CD4-positive, alpha-beta T cell treated with Interleukin-17A for 1 hour (primary cell): ENCODE measurements at regions not wholly inside any gene's neighbourhood (a gene's known extent, or its start where the extent isn't known, plus 50 kb on each side); places are given as distances from the start of the nearest gene placed in this dataset.
"Not testable (repeated sequence)": the region's sequence is repeated elsewhere in the genome, so short reads cannot be mapped to it uniquely, and the experiment has no call there.

Source experiments
- DNase-seq: peaks from one replicate; pipeline ENCODE4 v3.0.0-alpha.2; 2020

DNA sequence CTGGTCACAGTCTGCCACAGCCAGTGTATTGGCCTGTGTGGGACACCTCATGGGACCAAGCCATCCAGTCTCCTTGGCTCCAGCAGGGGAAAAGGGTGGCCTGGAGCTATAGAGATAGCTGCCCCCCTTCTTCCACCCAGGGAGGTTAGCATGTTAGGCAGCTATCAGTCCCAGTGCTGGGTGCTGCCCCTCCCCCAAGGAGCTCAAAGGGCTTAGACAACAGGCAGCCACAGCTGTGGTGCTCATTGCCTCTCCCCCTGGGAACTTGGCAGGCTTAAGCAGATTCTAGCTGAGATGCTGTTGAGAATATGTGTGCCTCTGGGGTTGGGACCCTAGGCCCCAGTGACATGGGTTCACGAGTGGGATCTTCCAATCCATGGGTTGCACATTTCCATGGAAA lies 226.0 kb upstream of the PTGER4 start:
- no peak for DNase-seq

DNA sequence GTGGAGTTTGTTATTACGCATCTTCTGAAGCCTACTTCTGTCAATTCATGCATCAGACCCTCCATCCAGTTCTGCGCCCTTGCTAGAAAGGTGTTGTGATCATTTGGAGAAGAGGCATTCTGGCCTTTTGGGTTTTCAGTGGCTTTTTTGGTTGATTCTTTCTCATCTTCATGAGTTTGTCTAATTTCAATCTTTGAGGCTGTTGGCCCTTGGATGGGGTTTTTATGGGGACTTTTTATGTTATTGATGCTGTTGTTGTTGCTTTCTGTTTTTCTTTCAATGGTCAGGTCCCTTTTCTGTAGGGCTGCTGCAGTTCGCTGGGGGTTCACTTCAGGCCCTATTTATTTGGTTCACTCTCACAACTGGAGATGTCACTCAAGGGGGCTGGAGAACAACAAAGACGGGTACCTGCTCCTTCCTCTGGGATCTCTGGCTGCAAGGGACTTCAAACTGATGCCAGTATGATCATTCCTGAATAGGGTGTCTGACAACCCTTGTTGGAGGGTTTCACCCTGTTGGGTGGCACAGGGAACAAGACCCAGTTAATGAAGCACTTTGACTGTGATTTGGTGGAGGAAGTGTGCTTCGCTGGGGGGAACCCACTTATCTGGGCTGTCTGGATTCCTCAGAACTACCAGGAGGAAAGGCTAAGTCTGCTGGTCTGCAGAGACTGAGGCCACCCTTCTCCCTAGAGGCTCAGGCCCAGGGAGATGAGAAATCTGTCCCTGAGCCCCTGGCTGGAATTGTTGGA lies 226.7 kb upstream of the PTGER4 start:
- no peak for DNase-seq

DNA sequence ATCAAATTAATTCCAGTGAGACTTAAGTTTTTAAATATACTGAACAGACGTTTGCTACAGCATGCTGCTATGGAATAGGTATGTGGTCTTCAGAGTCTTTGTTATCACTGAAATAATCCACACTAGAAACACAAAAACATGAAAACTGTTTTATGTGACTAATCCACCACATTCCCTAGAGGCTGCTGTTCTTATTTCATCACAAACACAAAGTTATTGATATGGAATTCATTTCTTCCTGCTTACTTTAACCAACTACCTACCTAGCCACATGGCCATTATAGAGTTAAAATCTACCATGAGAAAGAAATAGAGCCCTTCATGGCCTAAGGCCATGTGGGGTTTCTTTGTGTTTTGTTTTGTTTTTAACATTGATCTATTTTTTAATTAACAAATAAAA lies 232.3 kb upstream of the PTGER4 start:
- DNase-seq = no peak

DNA sequence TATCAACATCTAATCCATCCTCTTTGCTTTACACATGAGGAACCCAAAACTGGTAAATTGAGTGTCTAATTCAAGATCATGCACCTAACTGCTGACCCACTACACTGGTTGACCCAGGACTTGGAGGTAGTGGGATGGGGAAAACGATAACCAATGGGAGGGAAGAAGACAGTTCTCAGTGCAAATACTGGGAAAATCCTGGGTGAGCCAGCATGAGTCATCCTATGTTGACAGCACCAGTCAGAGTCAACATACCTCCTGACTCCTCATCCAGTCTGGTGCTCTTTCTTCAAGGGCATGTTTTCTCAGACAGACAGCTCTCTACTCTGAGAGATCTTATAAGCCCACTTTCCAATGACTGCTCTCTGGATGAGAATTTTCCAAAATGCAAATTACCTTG lies 232.8 kb upstream of the PTGER4 start:
- DNase-seq = no peak

DNA sequence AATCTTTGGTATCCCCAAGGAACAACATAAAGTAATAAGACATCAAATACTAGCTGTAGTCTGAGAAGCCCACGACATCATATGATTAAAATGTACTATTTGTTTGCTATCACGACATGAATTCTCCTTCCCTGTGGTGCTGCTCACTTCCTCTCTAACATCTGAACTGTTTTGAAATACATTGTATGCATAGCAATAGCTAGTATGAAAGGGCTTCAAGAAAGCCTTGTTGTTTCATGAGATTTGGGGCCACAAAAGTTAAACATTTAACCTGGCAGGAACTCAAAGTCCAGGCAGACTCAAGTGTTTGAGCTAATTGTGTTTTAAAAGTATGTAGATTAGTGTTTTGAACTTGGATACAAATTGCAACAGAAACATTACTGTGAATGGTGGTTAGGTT lies 237.4 kb upstream of the PTGER4 start:
- DNase-seq = peak; percentile 30

DNA sequence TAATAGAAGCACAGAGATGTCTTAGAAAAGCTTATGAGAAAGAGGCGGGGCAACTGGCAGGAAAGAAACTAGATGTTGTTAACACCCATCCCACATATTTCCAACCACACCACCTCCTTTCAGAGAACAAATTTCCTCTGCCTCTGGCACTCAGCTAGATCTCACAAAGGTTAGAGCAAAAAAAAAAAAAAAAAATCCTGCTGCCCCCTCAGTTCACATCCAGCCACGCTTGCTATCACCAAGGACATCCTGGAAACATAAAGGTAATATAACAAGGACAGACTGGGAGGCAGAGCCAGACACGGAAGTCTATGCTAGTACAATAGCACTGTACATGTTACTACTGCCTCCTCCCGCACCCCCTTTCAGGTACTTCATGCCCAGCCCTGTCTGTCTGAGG lies 238.0 kb upstream of the PTGER4 start:
- peak; percentile 59 for DNase-seq

DNA sequence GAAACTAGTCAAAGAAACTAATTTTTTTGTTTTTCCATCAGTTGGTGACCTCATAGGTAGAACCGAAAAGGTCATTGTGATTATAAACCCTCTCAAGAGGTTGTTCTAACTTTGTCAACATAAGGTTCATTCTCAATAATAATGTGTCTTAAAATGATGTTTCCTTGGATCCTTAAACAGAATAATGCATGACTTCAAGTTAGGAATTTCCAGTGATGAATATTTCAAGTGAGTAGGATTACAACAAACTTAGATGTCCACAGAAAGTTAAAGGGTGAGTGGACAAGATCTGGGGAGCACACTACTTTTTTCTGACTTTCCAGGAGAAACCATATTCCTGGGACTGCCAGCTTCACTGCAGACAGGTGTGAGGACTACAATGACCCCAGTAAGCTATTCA lies 239.0 kb upstream of the PTGER4 start:
- no peak for DNase-seq

DNA sequence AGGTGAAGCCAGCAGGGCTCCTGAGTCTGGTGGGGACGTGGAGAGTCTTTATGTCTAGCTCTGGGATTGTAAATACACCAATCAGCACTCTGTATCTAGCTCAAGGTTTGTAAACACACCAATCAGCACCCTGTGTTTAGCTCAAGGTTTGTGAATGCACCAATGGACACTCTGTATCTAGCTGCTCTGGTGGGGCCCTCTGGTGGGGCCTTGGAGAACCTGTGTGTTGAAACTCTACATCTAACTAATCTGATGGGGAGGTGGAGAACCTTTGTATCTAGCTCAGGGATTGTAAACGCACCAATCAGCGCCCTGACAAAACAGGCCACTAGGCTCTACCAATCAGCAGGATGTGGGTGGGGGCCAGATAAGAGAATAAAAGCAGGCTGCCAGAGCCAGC lies 240.6 kb upstream of the PTGER4 start:
- DNase-seq = peak; percentile 49

DNA sequence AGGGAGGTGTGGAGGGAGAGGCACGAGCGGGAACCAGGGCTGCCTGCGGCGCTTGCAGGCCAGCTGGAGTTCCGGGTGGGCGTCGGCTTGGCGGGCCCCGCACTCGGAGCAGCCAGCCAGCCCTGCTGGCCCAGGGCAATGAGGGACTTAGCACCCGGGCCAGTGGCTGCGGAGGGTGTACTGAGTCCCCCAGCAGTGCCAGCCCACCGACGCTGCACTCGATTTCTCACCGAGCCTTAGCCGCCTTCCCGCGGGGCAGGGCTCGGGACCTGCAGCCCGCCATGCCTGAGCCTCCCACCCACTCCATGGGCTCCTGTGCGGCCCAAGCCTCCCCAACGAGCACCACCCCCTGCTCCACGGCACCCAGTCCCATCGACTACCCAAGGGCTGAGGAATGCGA lies 241.1 kb upstream of the PTGER4 start:
- DNase-seq = not testable (repeated sequence)

DNA sequence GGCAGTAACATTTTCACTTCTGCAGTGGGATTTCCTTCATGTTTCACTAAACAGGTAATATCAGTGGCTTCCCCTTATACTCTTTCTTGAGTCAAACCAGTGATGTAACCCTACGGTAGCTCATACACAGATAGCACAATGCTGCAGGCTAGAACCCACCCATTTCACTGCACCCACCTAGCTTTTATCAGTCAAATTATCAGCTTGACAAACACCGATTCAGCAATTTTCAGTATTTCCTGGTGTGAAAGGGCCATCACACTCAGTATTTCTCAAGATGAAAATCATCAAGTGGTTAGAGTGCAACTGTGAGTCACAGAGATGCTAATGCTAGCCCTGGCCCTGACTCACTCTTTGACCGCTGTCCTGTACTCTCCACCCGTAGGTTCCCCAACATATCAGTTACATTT lies 242.3 kb upstream of the PTGER4 start:
- peak; percentile 63 for DNase-seq

DNA sequence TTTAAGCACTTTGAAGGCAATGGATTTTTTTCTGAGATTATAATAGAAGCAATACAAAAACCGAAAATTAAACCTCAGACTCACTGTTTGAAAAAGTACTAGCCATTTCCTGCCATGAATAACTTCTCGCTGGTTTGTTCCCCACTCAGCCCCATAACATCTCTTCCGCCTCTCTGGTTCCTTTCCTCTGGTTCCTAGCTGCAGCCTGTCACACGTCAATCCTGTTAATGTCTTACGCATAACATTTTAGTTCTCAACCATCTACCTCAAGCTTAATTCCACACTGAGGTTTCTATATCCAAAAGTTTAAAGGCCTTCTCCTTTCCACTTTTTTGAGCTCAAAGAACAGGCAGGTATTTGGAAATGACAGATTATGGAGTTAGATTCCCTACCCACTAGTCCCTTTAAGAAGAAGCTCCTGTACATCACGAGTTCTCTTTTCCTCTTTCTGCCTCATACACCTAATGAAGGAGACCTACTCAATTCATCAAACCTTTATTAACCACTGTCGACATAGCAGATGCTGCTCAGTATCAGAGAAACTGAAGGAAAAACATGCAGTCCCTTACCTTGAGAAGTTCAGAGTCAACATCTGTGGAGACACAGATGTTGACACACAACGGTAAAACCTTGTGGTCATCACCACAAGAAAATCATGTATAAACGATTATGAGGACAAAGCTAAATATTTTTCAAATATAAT lies 243.0 kb upstream of the PTGER4 start:
- peak; percentile 70 for DNase-seq

DNA sequence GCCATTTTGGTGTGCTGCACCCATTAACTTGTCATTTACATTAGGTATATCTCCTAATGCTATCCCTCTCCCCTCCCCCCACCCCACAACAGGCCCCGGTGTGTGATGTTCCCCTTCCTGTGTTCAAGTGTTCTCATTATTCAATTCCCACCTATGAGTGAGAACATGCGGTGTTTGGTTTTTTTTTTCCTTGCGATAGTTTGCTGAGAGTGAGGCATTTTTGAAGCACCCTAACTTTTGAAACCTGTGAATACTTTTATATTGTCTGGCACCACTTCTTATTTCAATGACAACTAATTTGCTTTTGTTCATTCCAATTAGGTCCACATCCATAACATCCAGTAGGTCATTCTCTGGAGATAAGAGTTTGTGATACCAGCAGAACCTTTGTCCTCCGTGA lies 244.0 kb upstream of the PTGER4 start:
- DNase-seq = not testable (repeated sequence)

DNA sequence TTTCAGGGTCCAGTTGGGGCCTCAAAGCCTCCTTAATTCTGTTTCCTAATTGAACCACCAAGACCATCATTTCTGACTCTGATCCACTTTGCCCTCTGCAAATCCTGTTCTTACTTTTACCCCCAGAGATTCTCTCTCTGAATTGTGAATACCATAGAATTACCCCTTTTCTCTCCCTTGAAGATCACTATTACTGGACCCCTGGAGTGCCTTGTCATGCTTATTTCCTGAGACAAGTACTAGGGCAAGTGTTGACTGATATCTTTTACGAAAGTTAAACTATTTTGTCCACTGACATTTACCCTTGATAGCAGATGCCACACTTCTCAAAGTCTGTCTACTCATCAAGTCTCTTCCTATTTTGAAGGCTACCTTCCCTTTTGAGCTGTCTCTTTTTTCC lies 246.9 kb upstream of the PTGER4 start:
- DNase-seq = no peak

DNA sequence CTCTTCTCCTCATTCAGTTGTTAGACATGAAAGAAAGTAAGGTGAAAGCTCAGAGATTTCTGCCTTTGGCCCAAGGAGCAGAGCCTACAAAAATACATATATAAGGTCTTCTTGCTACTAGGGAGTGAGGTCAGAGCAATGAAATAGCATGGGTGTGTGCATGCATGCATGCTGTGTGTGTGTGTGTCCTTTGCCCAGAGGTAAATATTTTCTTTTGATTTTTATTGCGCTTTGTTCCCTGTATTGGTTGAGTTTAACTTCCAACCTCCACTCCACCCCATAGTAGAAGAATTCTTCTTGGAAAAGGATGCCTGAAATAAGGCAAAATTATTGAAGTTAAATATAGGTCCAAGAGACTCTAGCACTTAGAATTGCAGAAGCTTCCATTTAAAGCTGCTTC lies 248.0 kb upstream of the PTGER4 start:
- DNase-seq = no peak

DNA sequence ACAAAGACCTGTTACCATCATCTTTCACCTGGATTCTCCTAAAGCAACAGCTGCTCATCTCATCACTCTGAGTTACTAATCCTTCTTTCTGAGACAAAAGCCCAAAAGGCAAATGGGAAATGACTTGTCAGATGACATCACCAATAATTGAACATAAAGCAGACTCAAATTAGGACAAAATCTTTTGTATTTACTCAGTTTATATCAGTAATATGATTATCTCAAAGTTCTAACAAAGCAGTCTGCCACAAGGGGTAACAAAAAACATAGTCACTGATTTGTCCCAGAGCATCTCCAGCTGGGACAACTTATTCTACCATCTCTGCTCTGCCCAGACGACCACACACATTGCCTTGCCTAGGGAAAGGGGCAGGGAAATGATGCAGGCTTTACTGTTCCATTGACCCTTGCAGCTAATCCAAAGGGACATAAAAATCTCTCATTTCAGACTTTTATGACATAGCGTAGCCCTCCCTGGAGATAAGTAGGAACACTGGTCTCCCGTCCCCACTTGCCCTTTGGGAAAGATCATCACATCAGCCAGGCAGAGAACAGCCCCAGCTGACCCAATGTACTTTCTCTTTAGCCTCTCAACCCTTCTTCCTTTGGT lies 249.5 kb upstream of the PTGER4 start:
- DNase-seq = no peak

DNA sequence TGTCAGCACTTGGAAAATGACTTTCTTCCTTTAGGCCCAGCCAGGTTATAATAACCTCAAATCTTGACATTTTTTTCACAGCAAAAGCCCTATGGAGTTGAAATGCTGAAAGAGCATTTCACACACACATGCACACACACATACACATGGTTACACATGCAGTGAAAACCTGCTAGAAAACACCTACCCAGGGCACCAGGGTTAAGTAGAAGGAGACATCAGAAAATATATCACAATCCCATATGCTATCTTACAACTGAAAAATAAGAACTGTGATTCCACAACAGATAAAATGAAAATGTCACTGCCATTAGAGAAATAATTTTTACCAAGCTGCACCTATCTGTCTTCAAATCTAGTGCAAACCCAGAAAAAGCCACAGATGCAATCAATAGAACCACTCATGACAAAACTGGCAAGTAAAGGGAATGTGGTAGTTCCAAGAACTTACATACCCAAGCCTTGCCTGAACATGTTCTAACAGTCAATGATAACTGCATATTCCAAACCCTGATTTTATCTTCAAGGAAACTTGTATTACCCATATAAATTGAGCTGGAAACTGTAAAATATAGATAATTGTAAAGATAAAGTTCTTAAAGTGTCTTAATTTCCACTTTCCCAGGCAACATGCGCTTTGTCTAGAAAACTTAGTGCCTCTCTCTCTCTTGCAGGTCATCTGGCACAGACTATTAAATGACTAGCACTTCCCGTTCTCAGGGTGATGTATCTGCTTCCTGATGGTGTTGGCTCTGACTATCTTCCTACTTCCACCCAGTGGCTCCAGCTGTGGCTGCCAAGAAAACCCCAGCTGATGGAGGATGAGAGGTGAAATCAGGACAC lies 250.2 kb upstream of the PTGER4 start:
- peak; percentile 46 for DNase-seq

DNA sequence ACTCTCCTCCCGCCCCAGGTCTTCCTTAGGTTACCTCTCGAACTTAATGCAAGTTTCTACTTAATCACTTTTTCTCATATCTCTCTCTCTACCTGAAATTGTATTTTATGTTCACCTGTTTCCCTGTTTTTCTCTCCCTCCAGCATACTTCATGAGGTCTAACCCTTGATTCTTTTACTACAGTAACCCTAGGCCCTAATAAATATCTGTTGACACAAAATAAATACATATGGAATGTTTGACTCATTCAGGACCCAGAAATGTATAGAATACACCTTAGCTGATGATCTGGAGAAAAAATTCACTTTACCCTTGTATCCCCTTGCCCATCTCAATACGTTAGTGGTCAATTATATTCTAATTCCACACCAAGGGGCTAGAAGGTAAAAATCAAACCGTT lies 250.9 kb upstream of the PTGER4 start:
- DNase-seq = no peak

DNA sequence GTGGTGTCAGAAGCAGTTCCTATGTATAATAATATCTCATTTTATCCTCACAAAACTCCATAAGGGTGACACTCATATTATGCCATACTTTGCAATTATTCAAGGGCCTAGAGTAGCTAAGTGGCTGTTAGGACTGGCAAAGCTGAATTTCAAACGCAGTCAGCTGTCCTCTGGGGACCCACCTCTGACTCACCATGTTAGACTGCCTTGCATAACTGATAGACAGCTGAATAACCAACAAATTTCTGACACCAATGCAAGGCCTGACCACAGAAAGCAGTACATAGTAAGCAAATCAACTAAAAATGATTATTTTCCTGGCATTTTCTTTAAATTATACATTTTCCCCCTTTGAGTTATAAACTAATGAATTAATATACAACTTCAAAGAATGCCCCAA lies 251.6 kb upstream of the PTGER4 start:
- DNase-seq = peak; percentile 39

DNA sequence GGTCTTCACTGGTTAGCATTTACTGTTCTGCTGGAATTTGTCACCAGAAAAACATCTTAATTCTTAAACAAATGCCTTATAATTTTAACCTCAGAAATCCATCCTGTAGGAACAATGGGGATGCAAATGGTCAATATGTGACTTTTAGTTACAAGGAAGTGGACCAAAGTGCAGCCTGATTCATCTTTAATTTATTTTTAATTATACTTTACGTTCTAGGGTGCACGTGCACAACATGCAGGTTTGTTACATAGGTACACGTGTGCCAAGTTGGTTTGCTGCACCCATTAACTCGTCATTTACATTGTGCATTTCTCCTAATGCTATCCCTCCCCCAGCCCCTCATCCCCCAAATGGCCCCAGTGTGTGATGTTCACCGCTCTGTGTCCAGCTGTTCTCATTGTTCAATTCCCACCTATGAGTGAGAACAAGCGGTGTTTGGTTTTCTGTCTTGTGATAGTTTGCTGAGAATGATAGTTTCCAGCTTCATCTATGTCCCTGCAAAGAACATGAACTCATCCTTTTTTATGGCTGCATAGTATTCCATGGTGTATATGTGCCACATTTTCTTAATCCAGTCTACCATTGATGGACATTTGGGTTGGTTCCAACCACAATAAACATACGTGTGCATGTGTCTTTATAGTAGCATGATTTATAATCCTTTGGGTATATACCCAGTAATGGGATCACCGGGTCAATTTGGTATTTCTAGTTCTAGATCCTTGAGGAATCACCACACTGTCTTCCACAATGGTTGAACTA lies 262.5 kb upstream of the PTGER4 start:
- DNase-seq = not testable (repeated sequence)

DNA sequence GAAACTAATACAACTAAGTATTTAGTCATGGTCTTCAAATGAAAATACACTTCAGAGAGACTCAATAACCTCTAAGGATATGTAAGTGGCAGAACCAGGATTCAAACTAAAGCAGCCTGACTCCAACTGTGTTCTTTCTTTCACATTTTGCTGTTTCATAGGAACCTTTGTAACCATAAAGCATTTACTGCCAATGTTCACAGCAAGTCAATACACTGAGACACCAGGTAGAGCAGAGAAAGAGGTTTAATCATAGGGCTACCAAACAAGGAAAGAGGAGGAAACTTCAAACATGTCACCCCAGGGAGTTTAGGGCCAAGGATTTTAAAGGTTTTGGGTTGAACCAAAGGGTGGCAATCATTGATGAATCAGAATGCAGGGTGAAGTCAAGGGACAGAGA lies 263.1 kb upstream of the PTGER4 start:
- DNase-seq = no peak

DNA sequence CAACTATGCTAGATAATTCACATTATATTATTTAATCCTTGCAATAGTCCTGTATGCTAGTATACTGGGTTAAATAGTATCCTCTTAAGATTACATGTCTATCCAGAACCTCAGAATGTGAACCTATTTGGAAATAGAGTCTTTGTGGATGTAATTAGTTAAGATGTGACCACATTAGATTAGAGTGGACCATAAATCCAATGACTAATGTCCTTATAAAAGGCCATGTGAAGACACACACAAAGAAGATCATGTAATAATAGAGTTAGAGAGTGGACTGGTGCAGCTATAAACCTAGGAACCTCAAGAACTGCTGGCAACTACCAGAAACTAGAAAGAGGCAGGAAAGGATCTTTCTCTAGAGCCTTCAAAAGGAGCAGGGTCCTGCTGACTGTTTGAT lies 263.6 kb upstream of the PTGER4 start:
- no peak for DNase-seq

DNA sequence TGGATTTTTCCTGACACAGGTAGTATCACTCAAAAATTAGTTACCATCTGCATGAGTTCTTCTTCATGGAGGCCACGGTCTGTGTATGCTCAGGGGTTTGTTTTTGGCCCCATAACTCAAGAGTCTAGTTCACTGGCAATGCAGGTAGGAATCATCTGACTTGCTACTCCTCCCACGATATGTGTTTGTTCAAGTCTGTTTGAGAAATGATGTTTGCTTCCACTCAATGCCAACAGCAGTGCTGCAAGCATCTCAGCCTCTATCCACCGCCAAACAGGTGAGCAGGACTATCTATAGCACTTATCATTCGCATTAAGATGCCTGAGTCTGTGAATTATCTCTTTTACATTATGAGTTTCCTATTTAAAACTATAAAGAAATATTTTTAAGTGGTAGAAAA lies 264.8 kb upstream of the PTGER4 start:
- DNase-seq = no peak

DNA sequence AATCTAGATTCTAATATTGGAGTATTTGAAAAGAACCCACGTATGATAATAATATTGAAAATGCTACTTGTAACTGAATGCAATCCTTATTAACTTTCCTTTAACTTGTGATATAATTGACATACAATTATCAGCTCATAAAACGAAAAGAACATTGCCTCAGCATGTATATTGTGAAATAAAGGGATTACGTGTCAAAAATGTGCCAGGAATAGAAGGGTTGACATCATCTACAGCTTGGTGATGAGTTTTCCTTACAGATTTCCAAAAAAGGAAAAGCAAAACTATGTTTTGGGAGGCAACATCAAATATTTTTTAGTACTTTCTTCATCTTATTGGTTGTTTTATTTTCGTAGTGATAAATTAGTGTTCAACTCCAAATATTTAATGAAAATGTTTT lies 266.0 kb upstream of the PTGER4 start:
- no peak for DNase-seq
